GM12892 (cell line): ENCODE measurements at regions not wholly inside any gene's neighbourhood (a gene's known extent, or its start where the extent isn't known, plus 50 kb on each side); places are given as distances from the start of the nearest gene placed in this dataset.

Experiments
- POLR2A ChIP-seq: IDR thresholded peaks from 2 replicates; pipeline ENCODE4 v1.6.1; 2011; ENCODE audit warnings: low read depth, low read length, control low read depth
- POLR2AphosphoS5 ChIP-seq: IDR thresholded peaks from 2 replicates; pipeline ENCODE4 v1.6.1; 2011; ENCODE audit warnings: low read depth, low read length, control low read depth
- TAF1 ChIP-seq: IDR thresholded peaks from 2 replicates; pipeline ENCODE4 v1.6.1; 2011; ENCODE audit warnings: low read depth, mild to moderate bottlenecking, control low read depth, low read length, borderline replicate concordance

DNA sequence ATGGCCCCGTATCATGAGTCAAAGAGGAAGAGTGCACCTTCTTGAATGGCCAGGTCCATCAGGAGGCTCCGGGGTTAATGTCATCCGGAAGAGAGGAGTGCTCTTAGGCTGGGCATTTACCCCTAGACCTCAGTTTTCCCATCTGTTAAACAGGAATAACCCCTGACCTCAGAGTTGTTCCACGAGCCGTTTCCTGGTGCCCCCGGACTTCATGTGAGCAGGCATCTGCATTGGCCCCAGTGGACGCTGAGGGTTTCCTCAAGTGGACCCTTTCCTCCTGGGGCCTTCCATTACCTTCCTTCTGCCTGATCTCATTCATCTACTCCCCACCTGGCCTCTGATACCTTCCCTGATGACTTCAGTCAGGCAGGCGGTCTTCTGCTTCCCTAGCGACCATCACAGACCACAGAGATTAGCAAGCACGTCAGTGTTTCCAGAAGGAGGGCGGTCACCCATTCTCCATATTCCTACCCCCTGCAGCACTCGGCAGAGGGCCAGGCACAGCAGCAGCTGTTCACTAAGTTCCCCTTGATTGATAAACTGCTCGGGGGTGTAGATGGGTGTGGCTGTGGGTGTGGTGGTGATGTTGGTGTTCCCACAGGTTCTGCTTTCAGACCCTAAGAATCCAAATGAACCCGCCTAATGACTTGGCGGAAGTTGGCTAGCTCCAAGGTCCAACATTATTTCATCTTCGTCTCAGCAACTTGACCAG lies 346.6 kb upstream of the TNRC6C start:
- no peak for TF ChIP-seq POLR2AphosphoS5
- no peak for TF ChIP-seq POLR2A
- TF ChIP-seq TAF1, result no peak
